ENCODE measurements at regions not wholly inside any gene's neighbourhood (a gene's known extent, or its start where the extent isn't known, plus 50 kb on each side); places are given as distances from the start of the nearest gene placed in this dataset.

DNA sequence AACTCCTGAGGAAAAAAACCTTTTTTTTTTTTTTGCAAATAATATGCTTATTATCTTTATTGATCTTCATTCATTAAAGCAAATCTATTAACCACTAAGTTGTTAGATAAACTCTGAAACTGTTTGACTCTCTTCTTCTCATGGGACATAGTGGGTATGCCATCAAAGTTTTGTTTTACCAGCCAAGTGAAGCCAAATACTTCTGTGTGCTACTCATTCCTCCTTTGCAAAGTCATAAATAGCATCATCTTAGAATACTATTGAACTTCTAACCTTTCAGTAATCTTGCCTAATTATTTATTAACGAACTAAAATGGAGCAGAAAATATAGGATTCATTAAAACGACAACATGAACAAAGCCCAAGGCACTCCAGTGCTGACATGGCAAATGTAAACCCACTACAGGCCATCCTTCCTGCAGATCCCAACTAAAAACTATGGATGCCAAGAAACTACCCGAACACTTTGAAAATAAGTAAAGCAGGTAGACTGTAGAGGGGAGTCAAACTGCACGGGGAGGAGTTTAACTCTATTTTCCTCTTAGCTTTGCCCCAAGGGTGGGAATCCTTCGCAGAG is 61.2 kb upstream of the ODAD2 start:
- TF ChIP-seq CTCF (IDR thresholded peaks at IDR 0.05; ENCODE audit: low read length) (no peak), EZH2 (optimal IDR thresholded peaks at IDR 0.05; ENCODE audit: low read depth, low read length) (no peak)

Data from MM.1S (cell line).